CD4-positive, alpha-beta T cell (primary cell): ENCODE measurements at regions not wholly inside any gene's neighbourhood (a gene's known extent, or its start where the extent isn't known, plus 50 kb on each side); places are given as distances from the start of the nearest gene placed in this dataset.

Experiments used
- ATAC-seq: fragments of 200-7000 bp; cut with Tn5 transposase; one replicate; pipeline ENCODE4 v1.10.0; 2022; ENCODE audit warnings: mild to moderate bottlenecking; ENCODE audit not compliant: poor library complexity
- CTCF ChIA-PET: fragments of 350-600 bp; sonication (Branson Sonifier 250); formaldehyde crosslinking; loops from one replicate; lab custom pipeline; 2021; ENCODE audit warnings: antibody characterized with exemption, inconsistent platforms; lab: Charles Lee
- POLR2A ChIA-PET: fragments of 350-600 bp; sonication (Branson Sonifier 250); formaldehyde crosslinking; loops from one replicate; lab custom pipeline; 2021; ENCODE audit warnings: antibody characterized with exemption, inconsistent platforms; lab: Charles Lee
- DNase-seq, 14 experiments: peaks; one replicate each; pipeline ENCODE4 v3.0.0-alpha.2; 2013 to 2020; ENCODE audit warnings: mixed read lengths in 2 of 14
- H3K27ac ChIP-seq, 2 donors: one replicate each; pipeline versions ENCODE4 v1.5.1 to v1.7.0; 2013; ENCODE audit warnings: low read length in 2 of 2, low read depth in 1 of 2, mild to moderate bottlenecking in 1 of 2
- H3K27me3 ChIP-seq, 2 experiments: 1 replicate in 1 of 2; 2 replicates in 1 of 2; pipeline versions ENCODE4 v1.6.1 to v1.7.0; 2013; ENCODE audit warnings: low read length in 2 of 2, control low read depth in 1 of 2, mild to moderate bottlenecking in 1 of 2, moderate library complexity in 1 of 2; ENCODE audit not compliant: insufficient read depth in 2 of 2, control insufficient read depth in 1 of 2
- H3K36me3 ChIP-seq: one replicate; pipeline ENCODE4 v1.6.1; 2013; ENCODE audit warnings: low read length, control low read depth; ENCODE audit not compliant: insufficient read depth
- H3K4me1 ChIP-seq: one replicate; pipeline ENCODE4 v1.6.1; 2013; ENCODE audit warnings: low read length, control low read depth; ENCODE audit not compliant: insufficient read depth
- H3K4me3 ChIP-seq: one replicate; pipeline ENCODE4 v1.5.1; 2013; ENCODE audit warnings: mild to moderate bottlenecking, low read length, moderate library complexity
- H3K9me3 ChIP-seq, 2 experiments: 1 replicate in 1 of 2; 2 replicates in 1 of 2; pipeline versions ENCODE4 v1.6.1 to v1.7.0; 2013; ENCODE audit warnings: low read length in 2 of 2, mild to moderate bottlenecking in 2 of 2, control low read depth in 1 of 2, moderate library complexity in 1 of 2; ENCODE audit not compliant: control insufficient read depth in 1 of 2, insufficient read depth in 1 of 2
- H3K27ac Mint-ChIP-seq: one replicate; pipeline ENCODE4 v1.8.0; 2020; ENCODE audit warnings: mixed read lengths
- H3K27me3 Mint-ChIP-seq: one replicate; pipeline ENCODE4 v1.8.0; 2021; ENCODE audit warnings: mixed read lengths
- H3K36me3 Mint-ChIP-seq: one replicate; pipeline ENCODE4 v1.8.0; 2021; ENCODE audit warnings: low read depth, mixed read lengths
- H3K4me1 Mint-ChIP-seq: one replicate; pipeline ENCODE4 v1.8.0; 2021; ENCODE audit warnings: low read depth, mixed read lengths
- H3K4me3 Mint-ChIP-seq: one replicate; pipeline ENCODE4 v1.8.0; 2020; ENCODE audit warnings: mild to moderate bottlenecking, mixed read lengths
- H3K9me3 Mint-ChIP-seq: one replicate; pipeline ENCODE4 v1.8.0; 2020; ENCODE audit warnings: mixed read lengths
- intact Hi-C, 2 experiments: fragments of 100-400 bp; cut with DNase I in 1 of 2; cut with micrococcal nuclease in 1 of 2; formaldehyde crosslinking; loops; one replicate each; pipeline versions ENCODE4 v1.15.1 to v1.9.0; 2023 to 2025; cut with DNase I, micrococcal nuclease
- TF ChIP-seq, protein P1 (sequence below): fragments of 200-600 bp; IDR thresholded peaks from one replicate; pipeline ENCODE4 v1.8.0; 2022; ENCODE audit warnings: antibody characterized with exemption, mild to moderate bottlenecking

GRCh38 chr5:53277491-53277890 lies 167.9 kb upstream of the MOCS2 start:
- ChIA-PET CTCF (no interaction called here), POLR2A (no interaction called here)
- H3K4me3 ChIP-seq: no peak overlapping the region
- TF ChIP-seq, protein P1, sequence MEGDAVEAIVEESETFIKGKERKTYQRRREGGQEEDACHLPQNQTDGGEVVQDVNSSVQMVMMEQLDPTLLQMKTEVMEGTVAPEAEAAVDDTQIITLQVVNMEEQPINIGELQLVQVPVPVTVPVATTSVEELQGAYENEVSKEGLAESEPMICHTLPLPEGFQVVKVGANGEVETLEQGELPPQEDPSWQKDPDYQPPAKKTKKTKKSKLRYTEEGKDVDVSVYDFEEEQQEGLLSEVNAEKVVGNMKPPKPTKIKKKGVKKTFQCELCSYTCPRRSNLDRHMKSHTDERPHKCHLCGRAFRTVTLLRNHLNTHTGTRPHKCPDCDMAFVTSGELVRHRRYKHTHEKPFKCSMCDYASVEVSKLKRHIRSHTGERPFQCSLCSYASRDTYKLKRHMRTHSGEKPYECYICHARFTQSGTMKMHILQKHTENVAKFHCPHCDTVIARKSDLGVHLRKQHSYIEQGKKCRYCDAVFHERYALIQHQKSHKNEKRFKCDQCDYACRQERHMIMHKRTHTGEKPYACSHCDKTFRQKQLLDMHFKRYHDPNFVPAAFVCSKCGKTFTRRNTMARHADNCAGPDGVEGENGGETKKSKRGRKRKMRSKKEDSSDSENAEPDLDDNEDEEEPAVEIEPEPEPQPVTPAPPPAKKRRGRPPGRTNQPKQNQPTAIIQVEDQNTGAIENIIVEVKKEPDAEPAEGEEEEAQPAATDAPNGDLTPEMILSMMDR: no peak
- no peak overlapping the region for H3K27ac ChIP-seq
- H3K4me3 Mint-ChIP-seq: no peak overlapping the region
- no peaks in the 10 kb centered on the region for H3K9me3 ChIP-seq
- H3K4me1 Mint-ChIP-seq: no peaks in the 10 kb centered on the region
- peaks cover 5% of the 10 kb centered on the region for H3K9me3 Mint-ChIP-seq
- H3K36me3 Mint-ChIP-seq: no peaks in the 10 kb centered on the region
- H3K36me3 ChIP-seq: no peaks in the 10 kb centered on the region
- no peaks in the 10 kb centered on the region for H3K27me3 Mint-ChIP-seq
- H3K4me1 ChIP-seq: no peaks in the 10 kb centered on the region
- DNase-seq (no peak), ATAC-seq (no peak)
- intact Hi-C loops: no loop called here
- H3K27ac Mint-ChIP-seq: no peak overlapping the region
- H3K27me3 ChIP-seq: no peaks in the 10 kb centered on the region

- Histone ChIP-seq H3K4me1 (no peaks in the 10 kb centered on the region), H3K4me3 (no peak overlapping the region), H3K36me3 (no peaks in the 10 kb centered on the region), H3K27me3 (no peaks in the 10 kb centered on the region), H3K9me3 (peaks cover 6 to 12% of the 10 kb centered on the region in 2 experiments), H3K27ac (no peak overlapping the region)
- intact Hi-C loops: no loop called here
- CTCF ChIA-PET: no interaction called here
- Mint-ChIP-seq H3K9me3 (peaks cover 13% of the 10 kb centered on the region), H3K27ac (no peak overlapping the region), H3K4me1 (no peaks in the 10 kb centered on the region), H3K27me3 (no peaks in the 10 kb centered on the region), H3K4me3 (no peak overlapping the region), H3K36me3 (no peaks in the 10 kb centered on the region)
- TF ChIP-seq, protein P1: no peak
- POLR2A ChIA-PET: no interaction called here
- ATAC-seq (no peak), DNase-seq (no peak)
These were observed 178.0 kb upstream of the MOCS2 start for GRCh38 chr5:53287573-53287972.

- DNase-seq (no peak), ATAC-seq (no peak)
- Histone ChIP-seq H3K36me3 (no peaks in the 10 kb centered on the region), H3K4me1 (no peaks in the 10 kb centered on the region), H3K27ac (no peak overlapping the region), H3K4me3 (no peak overlapping the region), H3K9me3 (peaks cover 6 to 12% of the 10 kb centered on the region in 2 experiments), H3K27me3 (no peaks in the 10 kb centered on the region)
- H3K27me3 Mint-ChIP-seq: peaks cover 5% of the 10 kb centered on the region
- CTCF ChIA-PET: no interaction called here
- no peak overlapping the region for H3K27ac Mint-ChIP-seq
- no peaks in the 10 kb centered on the region for H3K36me3 Mint-ChIP-seq
- TF ChIP-seq, protein P1: no peak
- H3K4me3 Mint-ChIP-seq: no peak overlapping the region
- intact Hi-C loops: no loop called here
- POLR2A ChIA-PET: no interaction called here
- no peaks in the 10 kb centered on the region for H3K4me1 Mint-ChIP-seq
- peaks cover 13% of the 10 kb centered on the region for H3K9me3 Mint-ChIP-seq
These were observed 179.0 kb upstream of the MOCS2 start for GRCh38 chr5:53288511-53288910.
